Fibroblast of lung (primary cell): ENCODE measurements at regions not wholly inside any gene's neighbourhood (a gene's known extent, or its start where the extent isn't known, plus 50 kb on each side); places are given as distances from the start of the nearest gene placed in this dataset.

Experiments used
- CTCF ChIP-seq, 2 donors: IDR thresholded peaks in 1 of 2; conservative IDR thresholded peaks in 1 of 2; 1 replicate in 1 of 2; 2 replicates in 1 of 2; pipeline ENCODE4 v1.5.1; 2011 to 2012; ENCODE audit warnings: low read length in 2 of 2, control low read depth in 1 of 2, inconsistent platforms in 1 of 2, low read depth in 1 of 2, mild to moderate bottlenecking in 1 of 2
- EZH2 ChIP-seq: IDR thresholded peaks from 2 replicates; pipeline ENCODE4 v1.5.1; 2012; ENCODE audit warnings: low read length, control low read depth, mild to moderate bottlenecking; ENCODE audit errors: missing control alignments

DNA sequence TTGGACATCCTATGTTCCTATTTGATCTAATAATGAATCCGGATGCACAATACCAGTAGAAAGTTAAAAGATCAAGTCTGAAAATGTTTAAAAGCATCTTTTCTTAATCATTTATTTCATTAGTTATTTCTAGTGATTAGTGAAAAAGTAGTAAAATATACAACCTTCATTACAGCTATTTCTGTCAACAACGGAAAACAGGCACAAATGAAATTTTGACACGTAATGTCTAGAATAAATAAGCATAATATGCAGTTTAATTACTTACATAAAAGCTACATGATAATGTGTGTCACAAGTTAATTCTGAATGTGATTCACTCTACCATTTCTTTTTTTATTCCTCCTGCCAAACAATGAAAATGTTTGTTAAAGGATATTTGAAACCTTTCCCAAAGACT, 216.1 kb downstream of the MYCN start:
- no peak for TF ChIP-seq CTCF (conservative IDR thresholded peaks at IDR 0.05 in 1 of 2, IDR thresholded peaks at IDR 0.05 in 1 of 2; ENCODE audit: low read depth in 1 of 2, low read length in 2 of 2)
- TF ChIP-seq EZH2: no peak
